ENCODE measurements at regions not wholly inside any gene's neighbourhood (a gene's known extent, or its start where the extent isn't known, plus 50 kb on each side); places are given as distances from the start of the nearest gene placed in this dataset.

GRCh38 chr4:184324939-184325477, 107.3 kb upstream of the ENPP6 start (continued):
- TF ChIP-seq CHD7 (IDR thresholded peaks at IDR 0.05; ENCODE audit: insufficient replicate concordance, low read length) (no peak), ASH2L (IDR thresholded peaks at IDR 0.05; ENCODE audit: low read length) (no peak), KDM5A (IDR thresholded peaks at IDR 0.05; ENCODE audit: low read length) (no peak), KDM1A (IDR thresholded peaks at IDR 0.05; ENCODE audit: borderline replicate concordance, low read length) (peak; percentile 24; the same call in 1 of the 2 replicates), NANOG (IDR thresholded peaks at IDR 0.05; ENCODE audit: insufficient read depth, low read depth, low read length, poor library complexity, severe bottlenecking) (no peak)
